ENCODE measurements at regions not wholly inside any gene's neighbourhood (a gene's known extent, or its start where the extent isn't known, plus 50 kb on each side); places are given as distances from the start of the nearest gene placed in this dataset.

DNA sequence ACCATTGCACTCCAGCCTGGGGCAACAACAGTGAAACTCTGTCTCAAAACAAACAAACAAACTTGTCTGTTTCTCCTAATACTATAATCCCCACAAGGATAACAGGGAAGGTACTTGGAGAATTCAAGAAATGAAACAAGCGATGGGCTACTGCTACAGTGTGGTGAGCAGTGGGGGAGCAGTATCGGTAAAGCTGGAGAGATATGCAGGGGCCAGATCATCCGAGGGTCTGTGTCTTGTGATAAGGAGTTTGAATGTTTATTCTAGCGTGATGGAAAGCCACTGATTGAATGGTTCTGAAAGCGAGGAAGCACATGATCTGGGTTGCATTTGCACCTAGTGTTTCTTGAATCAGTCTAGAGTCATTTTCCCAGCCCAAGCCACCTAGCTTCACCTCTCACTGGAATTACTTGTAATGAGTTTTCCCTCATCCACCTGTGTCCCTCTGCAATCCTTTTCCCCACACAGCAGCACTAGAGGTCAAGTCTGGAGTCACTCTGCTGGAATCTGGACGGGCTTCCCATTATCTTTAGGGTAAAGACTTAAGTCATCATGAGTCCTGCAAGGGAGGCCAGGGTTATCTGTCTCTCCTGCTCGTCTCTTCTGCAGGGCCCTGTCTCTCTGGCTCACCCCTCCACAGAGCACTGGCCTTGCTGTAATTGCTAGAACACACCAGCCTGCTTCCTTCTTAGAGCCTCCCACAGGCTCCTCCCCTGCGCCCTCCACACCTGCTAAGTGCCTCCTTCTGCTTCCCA, 162.3 kb downstream of the KLF5 start:
- Histone ChIP-seq H3K4me1 (ENCODE audit: control insufficient read depth, insufficient read depth, low read length) (no peaks in the 10 kb centered on the region), H3K27ac (ENCODE audit: low read length) (no peak overlapping the region), H3K4me3 (ENCODE audit: low read length) (no peak overlapping the region), H3K9me3 (ENCODE audit: control insufficient read depth, low read length) (no peaks in the 10 kb centered on the region), H3K27me3 (ENCODE audit: control insufficient read depth, insufficient read depth) (no peaks in the 10 kb centered on the region)
- no peak for DNase-seq
- intact Hi-C loops (cut with DNase I) = no loop called here
- WGBS = 42% methylated on average over 8 of the region's 8 CpGs
- ATAC-seq = no peak

- no peak for ATAC-seq
- Histone ChIP-seq H3K27ac (ENCODE audit: low read length) (no peak overlapping the region), H3K4me1 (ENCODE audit: control insufficient read depth, insufficient read depth, low read length) (no peaks in the 10 kb centered on the region), H3K9me3 (ENCODE audit: control insufficient read depth, low read length) (no peaks in the 10 kb centered on the region), H3K27me3 (ENCODE audit: control insufficient read depth, insufficient read depth) (no peaks in the 10 kb centered on the region), H3K4me3 (ENCODE audit: low read length) (no peak overlapping the region)
- WGBS = 86% methylated on average over 1 of the region's 1 CpG
- intact Hi-C loops (cut with DNase I) = no loop called here
- no peak for DNase-seq
Measured at GRCh38 chr13:73218181-73218580, 159.4 kb downstream of the KLF5 start.

DNA sequence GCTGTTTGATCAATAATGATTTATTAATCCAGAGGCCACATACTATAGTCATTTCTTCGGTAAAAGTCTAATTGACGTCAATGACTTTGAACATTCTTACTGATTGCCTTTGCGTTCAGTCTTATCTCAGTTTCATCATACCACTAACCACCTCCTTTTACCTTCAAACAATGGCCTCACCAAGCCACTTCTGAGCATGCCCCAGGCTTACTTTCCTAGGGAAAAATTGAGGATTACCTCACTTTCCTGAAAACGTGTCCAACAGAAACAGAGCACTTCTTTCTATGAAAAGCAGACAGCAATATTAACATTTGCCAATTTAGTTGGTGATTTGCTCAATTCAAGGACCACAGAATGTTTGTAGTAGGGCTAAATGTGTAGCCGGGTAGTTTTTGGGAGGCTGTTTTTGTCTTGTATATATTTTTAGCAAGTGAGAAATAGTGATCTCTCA, 157.6 kb downstream of the KLF5 start:
- no peaks in the 10 kb centered on the region for H3K9me3 ChIP-seq (ENCODE audit: control insufficient read depth, low read length)
- no peak overlapping the region for H3K27ac ChIP-seq (ENCODE audit: low read length)
- ATAC-seq (no peak), DNase-seq (no peak)
- no peak overlapping the region for H3K4me3 ChIP-seq (ENCODE audit: low read length)
- no peaks in the 10 kb centered on the region for H3K4me1 ChIP-seq (ENCODE audit: control insufficient read depth, insufficient read depth, low read length)
- WGBS = 65% methylated on average over 5 of the region's 5 CpGs
- intact Hi-C loops (cut with DNase I) = no loop called here
- no peaks in the 10 kb centered on the region for H3K27me3 ChIP-seq (ENCODE audit: control insufficient read depth, insufficient read depth)

DNA sequence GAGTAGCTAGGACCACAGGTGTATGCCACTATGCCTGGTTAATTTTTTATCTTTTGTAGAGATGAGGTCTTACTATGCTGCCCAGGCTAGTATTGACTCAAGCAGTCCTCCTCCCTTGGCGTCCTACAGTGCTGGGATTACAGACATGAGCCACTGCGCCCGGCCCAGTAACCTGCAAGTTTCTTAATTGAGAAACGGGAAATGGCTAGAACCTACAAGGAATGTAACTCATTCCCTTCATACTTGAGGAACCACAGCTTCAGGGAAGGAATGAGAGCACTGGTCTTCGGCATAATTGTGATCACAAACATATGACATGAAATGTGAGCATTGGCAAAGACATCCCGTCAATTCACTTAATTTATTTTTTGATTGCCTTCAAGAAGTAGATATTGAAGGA, 157.0 kb downstream of the KLF5 start:
- ATAC-seq (no peak), DNase-seq (no peak)
- Histone ChIP-seq H3K27me3 (ENCODE audit: control insufficient read depth, insufficient read depth) (no peaks in the 10 kb centered on the region), H3K9me3 (ENCODE audit: control insufficient read depth, low read length) (no peaks in the 10 kb centered on the region), H3K4me1 (ENCODE audit: control insufficient read depth, insufficient read depth, low read length) (no peaks in the 10 kb centered on the region), H3K27ac (ENCODE audit: low read length) (no peak overlapping the region), H3K4me3 (ENCODE audit: low read length) (no peak overlapping the region)
- WGBS = 89% methylated on average over 6 of the region's 6 CpGs
- intact Hi-C loops (cut with DNase I) = no loop called here

DNA sequence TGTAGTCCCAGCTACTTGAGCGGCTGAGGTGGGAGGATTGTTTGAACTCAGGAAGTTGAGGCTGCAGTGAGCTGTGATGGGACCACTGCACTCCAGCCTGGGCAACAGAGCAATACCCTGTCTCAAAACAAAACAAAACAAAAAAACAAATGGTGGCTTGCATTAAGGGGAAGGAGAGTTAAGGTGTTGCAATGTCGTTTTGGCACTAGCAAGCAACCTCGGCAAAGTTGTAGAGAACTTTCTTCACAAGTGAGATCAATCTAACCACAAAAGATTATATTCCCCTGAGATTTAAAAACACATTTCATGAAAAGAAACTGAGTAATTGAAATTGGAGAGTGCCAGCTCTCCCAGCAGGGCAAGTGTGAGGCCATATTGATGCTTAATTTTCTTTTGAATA, 153.7 kb downstream of the KLF5 start:
- ATAC-seq (no peak), DNase-seq (no peak)
- Histone ChIP-seq H3K4me3 (ENCODE audit: low read length) (no peak overlapping the region), H3K9me3 (ENCODE audit: control insufficient read depth, low read length) (no peaks in the 10 kb centered on the region), H3K4me1 (ENCODE audit: control insufficient read depth, insufficient read depth, low read length) (no peaks in the 10 kb centered on the region), H3K27me3 (ENCODE audit: control insufficient read depth, insufficient read depth) (no peaks in the 10 kb centered on the region), H3K27ac (ENCODE audit: low read length) (no peak overlapping the region)
- intact Hi-C loops (cut with DNase I) = no loop called here
- 85% methylated on average over 3 of the region's 3 CpGs for WGBS

DNA sequence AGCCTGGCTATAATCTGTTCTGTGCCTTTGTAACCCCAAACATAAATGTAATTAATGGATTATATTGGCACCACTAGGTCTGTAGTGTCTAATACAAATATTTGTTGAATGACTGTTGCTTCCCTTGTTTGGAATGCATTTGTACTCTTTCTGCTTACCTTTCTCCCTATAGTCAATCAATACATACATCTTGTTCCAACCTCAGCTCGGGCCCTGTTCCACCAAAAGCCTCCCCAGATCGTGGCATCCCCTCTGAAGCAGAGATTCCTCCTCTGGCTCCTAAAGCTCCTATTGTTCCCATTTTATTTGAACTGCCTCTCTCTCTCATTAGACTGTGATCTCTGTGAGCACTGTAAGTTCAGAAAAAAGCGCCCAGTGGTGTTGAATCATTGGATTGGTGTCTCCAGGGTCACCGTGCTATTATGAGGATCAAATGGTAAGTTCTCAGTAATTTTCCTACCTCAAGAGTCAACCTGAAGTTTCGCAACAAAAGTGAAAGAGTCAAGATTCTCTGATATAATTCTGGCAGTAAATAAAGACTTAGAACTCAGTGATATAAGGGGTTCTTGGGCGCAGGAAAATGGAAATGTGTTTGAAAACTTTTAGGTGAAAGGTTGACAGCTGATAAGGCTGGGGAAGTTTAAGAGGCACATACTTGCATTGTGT, 151.5 kb downstream of the KLF5 start:
- WGBS = 72% methylated on average over 6 of the region's 6 CpGs
- ATAC-seq = no peak
- Histone ChIP-seq H3K4me1 (ENCODE audit: control insufficient read depth, insufficient read depth, low read length) (no peaks in the 10 kb centered on the region), H3K9me3 (ENCODE audit: control insufficient read depth, low read length) (no peaks in the 10 kb centered on the region), H3K4me3 (ENCODE audit: low read length) (no peak overlapping the region), H3K27ac (ENCODE audit: low read length) (no peak overlapping the region), H3K27me3 (ENCODE audit: control insufficient read depth, insufficient read depth) (no peaks in the 10 kb centered on the region)
- no peak for DNase-seq
- intact Hi-C loops (cut with DNase I) = no loop called here

DNA sequence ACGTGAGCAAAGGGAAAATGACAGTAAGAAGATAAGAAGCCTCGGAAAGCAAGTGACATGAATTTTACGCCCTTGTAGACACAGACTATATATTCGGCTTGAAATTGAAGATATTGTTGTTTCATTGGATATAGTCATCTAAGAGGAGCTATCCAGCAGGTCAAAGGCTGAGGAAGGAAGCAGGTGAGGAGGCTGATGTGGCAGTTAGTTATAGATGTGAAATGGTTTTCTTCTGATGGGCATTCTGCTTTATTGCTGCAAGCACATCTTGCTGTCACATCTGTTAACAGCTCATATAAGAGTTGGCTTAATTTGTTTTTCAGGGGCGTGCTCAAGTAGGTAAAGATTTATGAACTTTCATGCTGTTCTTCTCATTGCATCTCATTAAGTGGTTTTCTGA, 146.1 kb downstream of the KLF5 start:
- intact Hi-C loops (cut with DNase I) = no loop called here
- no peak overlapping the region for H3K27ac ChIP-seq (ENCODE audit: low read length)
- DNase-seq (no peak), ATAC-seq (no peak)
- 76% methylated on average over 5 of the region's 5 CpGs for WGBS
- H3K4me3 ChIP-seq (ENCODE audit: low read length) = no peak overlapping the region
- no peaks in the 10 kb centered on the region for H3K4me1 ChIP-seq (ENCODE audit: control insufficient read depth, insufficient read depth, low read length)
- no peaks in the 10 kb centered on the region for H3K9me3 ChIP-seq (ENCODE audit: control insufficient read depth, low read length)
- no peaks in the 10 kb centered on the region for H3K27me3 ChIP-seq (ENCODE audit: control insufficient read depth, insufficient read depth)

GRCh38 chr13:73201626-73202025, 142.8 kb downstream of the KLF5 start:
- no peaks in the 10 kb centered on the region for H3K9me3 ChIP-seq (ENCODE audit: control insufficient read depth, low read length)
- DNase-seq (no peak), ATAC-seq (no peak)
- no peak overlapping the region for H3K27ac ChIP-seq (ENCODE audit: low read length)
- intact Hi-C loops (cut with DNase I) = no loop called here
- H3K27me3 ChIP-seq (ENCODE audit: control insufficient read depth, insufficient read depth) = no peaks in the 10 kb centered on the region
- WGBS = 83% methylated on average over 2 of the region's 2 CpGs
- no peaks in the 10 kb centered on the region for H3K4me1 ChIP-seq (ENCODE audit: control insufficient read depth, insufficient read depth, low read length)
- H3K4me3 ChIP-seq (ENCODE audit: low read length) = no peak overlapping the region

DNA sequence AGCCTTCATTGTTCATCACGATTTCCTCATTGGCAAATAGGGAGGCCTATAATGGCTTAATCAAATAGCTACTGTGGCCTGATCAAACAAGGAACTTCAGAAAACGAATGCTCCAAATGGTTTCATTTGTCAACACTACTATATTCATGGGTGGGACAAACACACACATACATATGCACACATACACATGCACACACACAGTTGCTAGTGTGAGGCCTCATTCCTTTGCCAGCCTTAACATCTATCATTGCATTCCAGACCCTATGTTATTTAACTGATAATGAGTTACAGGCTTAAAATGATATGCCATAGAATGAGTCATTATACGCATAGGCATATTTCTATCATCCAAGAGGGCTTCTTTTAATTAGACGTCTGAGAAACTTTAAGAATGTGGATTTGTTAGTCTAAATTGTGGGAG, 140.2 kb downstream of the KLF5 start:
- H3K4me1 ChIP-seq (ENCODE audit: control insufficient read depth, insufficient read depth, low read length) = no peaks in the 10 kb centered on the region
- H3K27me3 ChIP-seq (ENCODE audit: control insufficient read depth, insufficient read depth) = no peaks in the 10 kb centered on the region
- H3K9me3 ChIP-seq (ENCODE audit: control insufficient read depth, low read length) = no peaks in the 10 kb centered on the region
- intact Hi-C loops (cut with DNase I) = no loop called here
- whole genome bisulfite sequencing = 65% methylated on average over 4 of the region's 4 CpGs
- DNase-seq (no peak), ATAC-seq (no peak)
- no peak overlapping the region for H3K27ac ChIP-seq (ENCODE audit: low read length)
- H3K4me3 ChIP-seq (ENCODE audit: low read length) = no peak overlapping the region

- no peak overlapping the region for H3K27ac ChIP-seq (ENCODE audit: low read length)
- no peaks in the 10 kb centered on the region for H3K9me3 ChIP-seq (ENCODE audit: control insufficient read depth, low read length)
- no peak overlapping the region for H3K4me3 ChIP-seq (ENCODE audit: low read length)
- no peak for ATAC-seq
- H3K27me3 ChIP-seq (ENCODE audit: control insufficient read depth, insufficient read depth) = no peaks in the 10 kb centered on the region
- H3K4me1 ChIP-seq (ENCODE audit: control insufficient read depth, insufficient read depth, low read length) = no peaks in the 10 kb centered on the region
- intact Hi-C loops (cut with DNase I) = no loop called here
- no peak for DNase-seq
Measured at GRCh38 chr13:73195091-73195490, 136.3 kb downstream of the KLF5 start.

GRCh38 chr13:73194310-73194709, 135.5 kb downstream of the KLF5 start:
- no peaks in the 10 kb centered on the region for H3K9me3 ChIP-seq (ENCODE audit: control insufficient read depth, low read length)
- no peak for DNase-seq
- intact Hi-C loops (cut with DNase I) = no loop called here
- no peaks in the 10 kb centered on the region for H3K27me3 ChIP-seq (ENCODE audit: control insufficient read depth, insufficient read depth)
- 65% methylated on average over 4 of the region's 4 CpGs for WGBS
- H3K4me3 ChIP-seq (ENCODE audit: low read length) = no peak overlapping the region
- H3K4me1 ChIP-seq (ENCODE audit: control insufficient read depth, insufficient read depth, low read length) = no peaks in the 10 kb centered on the region
- no peak for ATAC-seq
- no peak overlapping the region for H3K27ac ChIP-seq (ENCODE audit: low read length)

Data from right cardiac atrium (tissue), 5 donors.